GM13977 (cell line): ENCODE measurements at regions not wholly inside any gene's neighbourhood (a gene's known extent, or its start where the extent isn't known, plus 50 kb on each side); places are given as distances from the start of the nearest gene placed in this dataset.

Experiments
- DNase-seq: peaks from one replicate; pipeline ENCODE4 v3.0.0; 2012; ENCODE audit warnings: low spot score
- CTCF ChIP-seq: IDR thresholded peaks from 2 replicates; pipeline ENCODE4 v1.5.1; 2012; ENCODE audit warnings: mild to moderate bottlenecking, control low read depth; ENCODE audit not compliant: insufficient read depth; ENCODE audit errors: extremely low read depth, missing control alignments
- in situ Hi-C: fragments of 300-500 bp; cut with MboI; formaldehyde crosslinking; loops from one replicate; pipeline ENCODE4 v1.12.0; 2022; ENCODE audit warnings: low sequenced_read_pairs, low pct_unique_long_range_greater_than_20kb, mixed read lengths, inconsistent platforms; ENCODE audit not compliant: unreplicated experiment

GRCh38 chr18:43886341-43886740 lies 609.1 kb upstream of the SYT4 start:
- no peak for DNase-seq
- in situ Hi-C loops = no loop called here
- no peak for TF ChIP-seq CTCF

GRCh38 chr18:43887491-43887890 lies 610.2 kb upstream of the SYT4 start:
- TF ChIP-seq CTCF = no peak
- no peak for DNase-seq
- in situ Hi-C loops = no loop called here

GRCh38 chr18:43888598-43888997 lies 611.3 kb upstream of the SYT4 start:
- no peak for DNase-seq
- in situ Hi-C loops = no loop called here
- no peak for TF ChIP-seq CTCF

GRCh38 chr18:43893001-43893637 lies 615.8 kb upstream of the SYT4 start:
- in situ Hi-C loops = no loop called here
- no peak for TF ChIP-seq CTCF
- DNase-seq = no peak

GRCh38 chr18:43904209-43904837 lies 627.0 kb upstream of the SYT4 start:
- TF ChIP-seq CTCF = no peak
- in situ Hi-C loops = no loop called here
- DNase-seq = no peak

GRCh38 chr18:43914018-43914417 lies 636.7 kb upstream of the SYT4 start:
- TF ChIP-seq CTCF = no peak
- in situ Hi-C loops = no loop called here
- DNase-seq = no peak
